NCI-H1694 (cell line): ENCODE measurements at regions not wholly inside any gene's neighbourhood (a gene's known extent, or its start where the extent isn't known, plus 50 kb on each side); places are given as distances from the start of the nearest gene placed in this dataset.
"Not testable (repeated sequence)": the region's sequence is repeated elsewhere in the genome, so short reads cannot be mapped to it uniquely, and the experiment has no call there.

Experiments
- DNase-seq: peaks from one replicate; lab custom pipeline; 2025; lab: John Stamatoyannopoulos, UW

DNA sequence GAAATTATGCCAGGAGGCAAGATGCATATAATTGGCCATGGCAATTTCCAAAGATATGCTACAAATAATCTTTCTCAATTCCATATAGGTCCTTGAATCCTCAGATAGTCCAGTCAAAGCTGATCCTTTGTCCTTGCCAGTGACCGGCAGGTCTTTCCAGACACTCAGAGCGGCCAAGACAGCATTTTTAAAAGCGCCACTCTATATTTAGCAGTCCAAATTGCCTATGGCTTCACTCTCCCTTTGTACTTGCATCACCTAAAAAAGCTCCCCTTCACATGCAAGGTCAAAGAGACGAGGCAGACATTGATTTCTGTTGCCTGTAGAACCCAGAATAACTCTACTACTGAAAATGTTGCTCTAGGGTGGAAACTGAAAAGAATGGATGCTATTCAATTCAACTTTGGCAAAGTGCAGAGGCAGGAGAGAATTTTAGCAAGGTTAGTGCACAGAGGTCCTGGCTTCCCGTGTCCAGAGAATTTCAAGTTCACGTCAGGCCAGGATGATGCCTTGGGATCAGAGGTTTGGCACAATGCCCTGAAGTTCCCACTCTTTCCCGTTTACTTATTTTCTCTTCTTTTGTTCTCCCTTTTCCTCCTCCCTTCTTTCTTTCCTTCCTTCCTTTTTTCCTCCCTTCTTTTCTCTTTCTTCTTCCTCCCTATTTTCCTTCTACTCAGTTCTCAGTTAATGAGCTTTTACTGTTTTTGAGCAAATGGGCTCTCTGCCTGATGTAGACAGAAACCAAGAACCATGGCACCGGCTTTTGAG lies 108.5 kb downstream of the KCNK1 start:
- DNase-seq: no peak

DNA sequence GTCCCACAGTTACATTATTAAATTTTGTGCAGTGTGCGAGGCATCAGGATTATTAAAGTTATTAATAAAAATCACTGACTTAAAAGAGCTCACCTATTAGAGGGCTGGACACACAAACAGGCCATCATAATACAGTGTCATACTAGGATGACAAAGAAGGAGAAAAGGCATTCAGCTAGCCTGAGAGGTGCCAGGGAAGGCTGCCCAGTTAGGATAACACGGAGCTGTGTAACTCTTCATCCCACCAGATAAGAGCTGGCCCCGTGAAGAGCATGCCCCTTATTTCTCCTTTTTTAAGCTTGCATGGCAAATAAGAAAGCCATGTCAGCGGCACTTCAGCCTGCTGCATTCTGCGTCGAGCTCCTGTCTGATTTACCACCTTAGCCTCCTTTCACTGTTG lies 109.5 kb downstream of the KCNK1 start:
- DNase-seq: no peak

DNA sequence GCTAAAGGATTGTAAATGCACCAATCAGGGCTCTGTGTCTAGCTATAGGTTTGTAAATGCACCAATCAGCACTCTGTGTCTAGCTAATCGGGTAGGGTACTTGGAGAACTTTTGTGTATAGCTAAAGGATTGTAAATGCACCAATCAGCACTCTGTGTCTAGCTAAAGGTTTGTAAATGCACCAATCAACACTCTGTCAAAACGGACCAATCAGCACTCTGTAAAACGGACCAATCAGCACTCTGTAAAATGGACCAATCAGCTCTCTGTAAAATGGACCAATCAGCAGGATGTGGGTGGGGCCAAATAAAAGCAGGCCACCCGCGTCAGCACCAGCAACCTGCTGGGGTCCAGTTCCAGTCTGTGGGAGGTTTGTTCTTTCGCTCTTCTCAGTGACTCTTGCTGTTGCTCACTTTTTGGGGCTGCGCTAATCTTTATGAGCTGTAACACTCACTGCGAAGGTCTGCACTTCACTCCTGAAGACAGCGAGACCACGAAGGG lies 110.3 kb downstream of the KCNK1 start:
- not testable (repeated sequence) for DNase-seq

DNA sequence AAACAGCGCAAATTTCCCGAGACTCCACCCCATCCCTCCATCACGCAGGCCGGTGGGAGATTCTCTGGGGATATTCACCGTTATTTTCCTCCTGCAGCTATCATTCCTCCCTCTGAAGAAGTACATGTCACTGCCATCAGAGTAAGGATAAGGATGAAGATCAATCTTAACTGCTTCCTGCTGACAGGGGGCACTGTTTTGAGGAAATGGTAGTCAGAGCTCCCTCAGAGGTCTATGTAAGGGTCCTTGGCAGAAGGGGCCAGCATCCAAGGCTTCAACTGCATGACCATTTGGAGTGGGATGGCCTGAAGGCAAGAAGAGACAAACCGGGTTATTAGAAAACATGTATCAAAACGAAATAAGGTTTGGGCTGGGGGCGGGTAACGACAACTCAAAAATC lies 111.5 kb downstream of the KCNK1 start:
- no peak for DNase-seq

DNA sequence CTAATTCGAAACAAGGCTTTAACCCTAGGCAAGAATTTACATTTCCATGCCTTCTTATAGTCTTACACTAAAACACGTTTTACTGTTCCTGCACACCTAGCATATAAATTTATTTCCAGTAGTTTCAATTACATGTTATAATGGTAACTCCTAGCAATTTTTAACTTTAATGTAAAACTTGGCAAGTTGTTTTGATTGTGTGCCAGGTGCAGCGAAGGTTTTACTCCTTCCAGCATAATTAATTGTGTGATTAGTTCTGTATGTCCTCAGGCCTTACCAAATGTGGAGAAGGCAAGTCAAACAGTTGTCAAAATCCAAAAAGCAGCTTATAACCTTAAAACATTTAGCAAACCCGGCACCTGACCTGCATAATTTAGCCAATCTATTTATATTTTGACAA lies 114.8 kb downstream of the KCNK1 start:
- DNase-seq: no peak

DNA sequence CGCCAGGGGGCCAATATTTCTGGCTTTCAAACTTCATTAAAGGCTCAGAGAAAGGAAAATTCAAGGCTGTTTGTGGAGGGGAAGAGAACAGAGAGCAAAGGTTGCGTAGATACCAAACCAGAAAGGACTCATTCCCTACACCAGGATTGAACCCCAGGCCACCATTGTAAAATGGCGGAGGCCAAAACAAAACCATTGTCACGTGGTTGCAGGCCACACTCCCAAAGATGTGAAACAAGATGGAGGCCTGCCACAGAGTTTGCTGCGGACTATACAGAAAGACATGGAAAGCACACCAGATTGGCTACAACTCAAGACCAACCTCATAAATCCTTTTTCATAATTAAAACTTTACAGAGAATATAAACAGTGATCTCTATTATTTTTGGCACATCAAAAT lies 116.5 kb downstream of the KCNK1 start:
- no peak for DNase-seq

DNA sequence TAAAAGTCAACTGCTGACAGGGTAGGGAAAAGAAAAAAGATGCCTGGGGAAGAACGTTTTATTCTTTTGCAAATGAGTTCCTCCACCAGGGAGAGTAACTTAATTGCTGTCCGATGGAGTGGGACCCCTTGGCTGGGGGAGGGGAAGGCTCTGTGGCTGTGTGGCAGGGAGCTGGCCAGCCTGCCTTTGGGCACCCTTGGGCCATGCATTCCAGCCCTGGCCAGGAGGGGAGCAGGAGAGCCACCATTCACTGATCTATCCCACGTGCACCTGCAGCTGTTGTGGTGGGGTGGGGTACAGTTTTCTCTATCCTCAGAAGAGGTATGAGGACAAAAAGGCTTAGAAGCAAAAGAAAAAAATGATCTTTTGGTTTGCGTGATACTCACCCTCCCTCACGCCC lies 116.9 kb downstream of the KCNK1 start:
- DNase-seq: no peak

DNA sequence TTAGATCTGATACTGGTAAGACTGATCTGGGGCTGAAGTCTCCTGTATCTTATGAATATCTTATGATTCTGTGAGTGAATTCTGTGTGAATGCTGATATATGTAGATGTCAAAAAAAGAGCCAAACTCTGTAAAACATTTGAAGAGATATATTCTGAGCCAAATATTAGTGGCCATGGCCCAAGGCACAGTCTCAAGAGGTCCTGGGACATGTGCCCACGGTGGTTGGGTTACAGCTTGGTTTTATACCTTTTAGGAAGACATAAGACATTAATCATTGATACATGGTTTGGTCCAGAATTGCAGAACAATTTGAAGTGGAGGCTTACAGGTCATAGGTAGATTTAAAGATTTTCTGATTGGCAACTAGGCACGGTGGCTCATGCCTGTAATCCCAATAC lies 118.3 kb downstream of the KCNK1 start:
- no peak for DNase-seq

DNA sequence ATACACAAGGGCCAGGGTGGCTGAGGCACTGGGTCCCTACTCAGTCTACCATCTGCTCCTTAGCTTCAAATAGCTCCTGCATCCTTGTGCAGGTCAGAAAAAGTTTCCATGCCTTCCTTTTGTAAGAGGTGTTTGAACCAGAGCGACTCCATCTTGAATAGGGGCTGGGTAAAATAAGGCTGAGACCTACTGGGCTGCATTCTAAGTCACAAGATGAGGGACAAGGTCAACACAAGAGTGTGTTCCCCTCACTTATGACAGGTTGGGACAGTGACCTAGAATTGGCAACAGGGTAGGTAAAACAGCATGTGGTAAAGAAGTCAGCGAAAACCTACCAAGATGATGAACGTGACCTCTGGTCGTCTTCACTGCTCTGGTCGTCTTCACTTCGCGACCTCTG lies 120.5 kb downstream of the KCNK1 start:
- no peak for DNase-seq

DNA sequence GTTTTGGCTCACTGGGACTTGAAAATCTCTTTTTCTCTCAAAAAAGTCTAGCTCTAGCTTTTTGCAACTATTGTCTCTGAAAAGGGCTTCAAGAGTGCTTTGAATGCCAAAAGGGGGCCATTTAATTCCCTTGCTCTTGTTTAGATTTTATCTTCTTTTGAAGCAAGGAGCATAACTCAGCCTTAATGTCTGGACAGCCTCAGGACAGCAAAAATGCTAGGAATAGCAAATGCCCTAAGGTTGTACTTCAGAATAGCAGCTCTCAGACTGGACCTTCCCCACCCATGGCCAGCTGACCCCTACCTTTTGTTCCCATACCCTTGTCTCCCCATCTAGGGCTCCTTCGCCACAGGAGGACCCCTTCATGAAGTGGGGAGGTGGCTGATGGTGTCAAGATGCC lies 121.4 kb downstream of the KCNK1 start:
- DNase-seq: no peak

DNA sequence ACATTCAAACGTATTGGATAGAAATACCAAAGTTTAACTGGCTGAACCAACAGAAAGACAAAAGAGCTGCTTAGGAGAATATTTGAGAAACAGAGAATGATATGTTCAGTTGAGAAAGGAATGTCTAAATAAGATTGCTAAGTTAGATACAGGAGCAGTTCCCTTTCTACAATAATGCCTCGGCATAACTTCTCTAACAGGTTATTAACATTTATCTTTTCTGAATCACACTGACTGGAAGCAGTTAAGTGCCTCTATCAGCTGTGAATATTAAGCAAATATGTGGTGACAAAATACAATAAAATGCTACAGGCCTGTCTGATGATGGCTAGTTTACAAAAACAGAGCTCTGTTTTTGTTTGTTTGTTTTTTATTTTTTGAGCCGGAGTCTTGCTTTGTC lies 121.9 kb downstream of the KCNK1 start:
- DNase-seq: no peak

DNA sequence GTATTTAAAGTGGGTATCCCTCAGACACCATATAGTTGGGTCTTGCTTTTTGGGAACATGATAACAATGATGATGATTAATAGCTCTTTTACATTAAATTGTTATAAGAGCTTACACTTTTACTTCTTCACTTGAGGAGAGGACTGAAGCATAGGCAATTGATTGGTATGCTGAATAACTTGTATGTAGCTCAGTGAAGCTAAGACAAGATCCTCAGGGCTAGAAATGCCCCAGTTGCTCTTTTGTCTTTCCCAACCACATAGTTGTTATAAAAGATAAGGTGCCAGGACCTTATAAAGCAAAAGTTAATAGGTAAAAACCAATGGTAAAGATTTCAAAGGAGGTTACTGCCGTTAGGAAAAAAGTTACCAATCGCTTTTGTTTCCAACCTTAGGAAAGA lies 123.4 kb downstream of the KCNK1 start:
- no peak for DNase-seq

DNA sequence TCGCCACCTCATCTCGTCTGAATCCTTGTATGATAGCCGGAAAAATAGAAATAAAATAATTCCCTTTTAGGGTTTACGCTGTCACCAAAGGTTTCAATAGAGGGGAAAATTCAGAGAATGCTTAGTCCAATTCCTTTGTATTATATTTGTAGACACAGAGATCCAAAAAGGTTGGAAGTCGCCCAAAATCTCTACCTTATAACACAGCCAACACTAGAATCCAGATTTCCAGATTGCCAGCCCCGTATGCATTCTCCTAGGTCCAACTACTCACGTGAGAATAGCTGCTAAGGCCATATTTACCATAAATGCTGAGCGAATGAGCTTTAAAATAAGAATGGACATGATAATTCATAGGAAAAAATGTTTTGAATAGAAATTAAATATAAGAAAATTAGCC lies 124.5 kb downstream of the KCNK1 start:
- no peak for DNase-seq

DNA sequence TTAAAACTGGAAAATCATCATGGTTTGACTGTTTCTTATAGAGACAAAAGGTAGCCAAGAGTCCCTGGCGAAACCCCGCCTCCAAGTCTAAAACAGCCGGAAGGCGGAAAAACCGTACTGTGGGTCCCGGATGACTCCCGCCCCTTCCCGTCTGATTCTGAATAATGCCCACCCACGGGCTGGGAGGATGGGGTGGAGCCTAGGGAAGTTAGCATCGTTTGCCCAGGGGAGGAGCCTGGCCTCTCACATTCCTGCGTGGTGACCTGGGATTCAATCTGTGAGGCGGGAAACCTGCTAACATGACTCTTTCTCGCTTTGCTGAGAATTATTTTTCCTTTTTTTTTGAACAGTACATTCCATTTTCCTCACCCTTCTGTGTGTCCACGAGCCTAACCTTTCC lies 124.9 kb downstream of the KCNK1 start:
- DNase-seq: no peak

DNA sequence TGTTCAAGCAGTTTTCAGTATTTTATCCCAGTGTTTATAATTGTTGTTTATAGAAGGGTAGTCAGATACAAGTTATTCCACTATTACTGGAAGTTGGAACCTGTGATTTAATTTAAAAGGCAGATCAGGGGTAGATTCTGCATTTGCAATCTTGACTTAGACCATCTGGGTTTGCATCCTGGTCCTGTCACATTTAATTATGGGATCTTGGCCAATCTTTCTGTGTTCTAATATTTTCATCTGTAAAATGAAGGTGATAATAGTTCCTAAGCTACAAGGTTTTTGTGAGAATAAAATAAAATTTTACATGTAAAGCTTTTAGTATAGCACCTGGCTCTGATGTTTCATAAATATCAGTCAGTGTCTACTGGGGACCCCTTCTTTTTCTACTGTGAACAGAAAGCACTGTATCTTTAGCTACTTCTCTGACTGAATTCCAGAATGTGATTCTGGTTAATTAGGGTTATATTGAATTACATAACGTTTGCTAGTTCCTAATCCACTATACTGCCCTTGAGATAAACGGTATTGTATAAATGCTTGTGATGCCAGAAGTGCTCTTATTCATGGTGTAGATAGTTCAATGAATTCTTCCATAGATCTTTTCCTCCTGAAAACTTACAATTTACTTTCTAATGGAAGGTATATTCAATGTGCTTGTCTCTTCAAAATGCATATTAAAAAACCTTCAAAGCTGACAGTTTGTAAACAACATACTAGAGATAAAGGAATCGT lies 131.0 kb downstream of the KCNK1 start:
- no peak for DNase-seq

DNA sequence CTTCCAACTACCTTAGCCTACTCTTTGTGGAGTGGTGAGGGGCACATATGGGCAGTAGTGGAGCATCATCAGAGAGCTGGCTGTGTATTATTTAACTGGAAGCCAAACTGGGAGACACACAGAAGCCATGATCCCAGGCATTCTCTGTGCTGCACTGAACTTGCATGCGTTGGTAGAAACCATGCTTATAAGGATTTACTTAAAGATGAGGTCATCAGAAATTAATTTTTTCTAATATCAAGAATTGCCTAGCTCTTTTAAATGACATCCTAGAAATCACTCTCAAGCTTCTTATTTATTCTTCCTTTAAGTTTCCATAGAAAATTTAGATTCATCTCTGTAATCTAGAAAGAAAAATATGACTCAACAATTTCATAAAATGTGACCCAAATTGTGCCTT lies 136.2 kb downstream of the KCNK1 start:
- DNase-seq: no peak

DNA sequence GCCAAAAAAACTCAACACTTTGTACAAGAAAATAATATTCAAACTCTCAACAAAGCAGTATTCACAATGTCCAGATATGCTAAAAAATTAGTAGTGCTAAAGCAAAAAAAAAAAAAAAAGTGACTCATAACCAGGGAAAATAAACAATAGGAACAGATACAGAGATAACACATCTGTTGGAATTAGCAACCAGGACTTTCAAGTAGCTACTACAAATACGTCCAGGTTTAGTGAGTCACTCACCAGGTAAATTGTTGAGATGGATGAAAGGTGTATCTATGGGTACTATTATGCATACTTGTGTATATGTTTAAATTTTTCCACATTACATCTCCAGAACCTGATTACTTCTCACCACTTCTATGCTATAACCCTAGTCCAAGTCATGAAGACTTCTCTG lies 144.8 kb upstream of the SLC35F3 start:
- DNase-seq: no peak

DNA sequence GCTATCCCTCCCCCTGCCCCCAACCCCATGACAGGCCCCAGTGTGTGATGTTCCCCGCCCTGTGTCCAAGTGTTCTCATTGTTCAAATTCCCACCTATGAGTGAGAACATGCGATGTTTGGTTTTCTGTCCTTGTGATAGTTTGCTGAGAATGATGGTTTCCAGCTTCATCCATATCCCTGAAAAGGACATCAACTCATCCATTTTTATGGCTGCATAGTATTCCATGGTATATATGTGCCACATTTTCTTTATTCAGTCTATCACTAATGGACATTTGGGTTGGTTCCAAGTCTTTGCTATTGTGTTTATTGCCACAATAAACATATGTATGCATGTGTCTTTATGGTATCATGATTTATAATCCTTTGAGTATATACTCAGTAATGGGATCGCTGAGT lies 140.2 kb upstream of the SLC35F3 start:
- DNase-seq: not testable (repeated sequence)

DNA sequence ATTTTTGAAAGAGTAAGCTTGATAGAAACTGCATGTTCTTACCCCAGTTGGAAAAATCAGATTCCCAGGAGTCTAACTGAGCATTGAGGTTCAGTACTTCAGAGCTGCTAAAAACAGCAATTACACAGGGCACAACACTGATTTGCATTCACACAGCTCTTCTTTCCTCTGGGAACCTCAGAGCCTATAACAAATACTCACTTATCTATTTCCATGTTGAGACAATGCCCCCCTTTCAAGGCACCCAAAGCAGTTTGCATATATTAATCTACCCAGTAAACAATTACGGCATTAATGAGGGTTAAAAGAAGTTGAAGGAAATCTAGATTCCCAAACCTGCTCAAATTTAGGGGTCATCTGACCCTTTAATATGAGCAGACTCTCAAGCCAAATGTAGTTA lies 126.9 kb upstream of the SLC35F3 start:
- no peak for DNase-seq

DNA sequence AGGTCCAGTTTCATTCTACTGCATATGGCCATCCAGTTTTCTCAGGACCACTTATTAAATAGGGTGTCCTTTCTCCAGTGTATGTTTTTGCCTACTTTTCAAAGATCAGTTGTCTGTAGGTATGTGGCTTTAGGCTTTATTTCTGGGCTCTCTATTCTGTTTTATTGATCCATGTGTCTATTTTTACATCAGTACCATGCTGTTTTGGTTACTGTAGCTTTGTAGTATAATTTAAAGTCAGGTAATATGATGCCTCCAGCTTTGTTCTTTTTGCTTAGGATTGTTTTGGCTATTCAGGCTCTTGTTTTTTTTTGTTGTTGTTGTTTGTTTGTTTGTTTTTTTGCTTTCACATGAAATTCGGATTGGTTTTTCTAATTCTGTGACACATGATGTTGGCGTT lies 124.4 kb upstream of the SLC35F3 start:
- no peak for DNase-seq

DNA sequence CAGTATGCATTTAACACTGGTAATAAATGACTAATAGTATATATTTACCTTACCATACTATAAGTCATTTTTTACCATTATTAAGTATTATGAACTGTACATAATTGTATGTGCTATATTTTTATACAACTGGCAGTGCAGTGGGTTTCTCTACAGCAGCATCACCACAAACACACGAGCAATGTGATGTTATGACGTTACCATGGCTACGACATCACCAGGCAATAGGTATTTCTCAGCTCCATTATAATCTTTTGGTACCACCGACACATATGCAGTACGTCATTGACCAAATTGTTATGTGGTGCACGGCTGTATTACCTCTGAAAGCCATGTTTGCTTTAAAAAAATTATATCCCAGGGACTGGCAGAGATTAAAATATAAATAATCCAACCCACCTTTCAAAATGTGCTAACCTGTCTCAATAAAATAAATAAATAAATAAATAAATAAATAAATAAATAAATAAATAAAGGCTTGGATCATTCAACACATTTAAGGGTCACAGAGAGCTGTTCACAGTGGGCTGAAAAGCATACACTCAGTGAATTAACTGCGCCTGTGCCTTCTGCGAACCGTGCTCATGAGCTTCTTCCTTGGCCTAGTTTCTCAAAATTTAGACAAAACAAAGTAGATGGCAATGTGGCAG lies 121.4 kb upstream of the SLC35F3 start:
- DNase-seq: no peak

DNA sequence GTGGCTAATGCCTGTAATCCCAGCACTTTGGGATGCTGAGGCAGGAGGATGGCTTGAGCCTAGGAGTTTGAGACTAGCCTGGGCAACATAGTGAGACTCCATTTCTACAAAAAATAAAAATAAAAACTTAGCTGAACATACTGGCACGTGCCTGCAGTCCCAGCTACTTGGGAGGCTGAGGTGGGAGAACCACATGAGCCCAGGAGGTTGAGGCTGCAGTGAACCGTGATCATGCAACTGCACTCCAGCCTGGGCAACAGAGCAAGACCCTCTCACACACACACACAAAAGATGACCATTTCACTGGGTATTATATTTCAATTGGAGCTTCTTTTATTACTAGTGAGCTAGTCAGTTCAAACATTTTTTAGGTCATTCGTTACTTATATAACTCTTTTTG lies 116.9 kb upstream of the SLC35F3 start:
- no peak for DNase-seq

DNA sequence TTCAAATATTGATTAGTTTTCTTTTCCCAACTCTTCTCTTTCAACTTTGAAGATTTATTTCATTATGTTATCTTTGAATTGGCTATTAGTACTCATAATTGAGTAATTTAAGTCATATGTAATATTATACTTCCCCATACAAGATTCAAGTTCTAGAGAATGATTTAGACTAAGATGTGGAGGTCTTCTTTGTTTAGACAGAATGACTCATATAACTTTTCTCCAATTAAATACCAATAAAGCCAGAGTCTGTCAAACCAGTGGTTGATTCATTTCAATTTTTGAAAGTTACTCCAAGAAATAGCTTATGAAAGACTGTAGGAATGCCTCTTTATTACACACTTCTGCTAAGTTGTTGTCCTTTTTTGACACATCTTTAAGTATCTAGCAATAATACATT lies 115.8 kb upstream of the SLC35F3 start:
- no peak for DNase-seq
